Keratinocyte (primary cell): ENCODE measurements at regions not wholly inside any gene's neighbourhood (a gene's known extent, or its start where the extent isn't known, plus 50 kb on each side); places are given as distances from the start of the nearest gene placed in this dataset.
"Not testable (repeated sequence)": the region's sequence is repeated elsewhere in the genome, so short reads cannot be mapped to it uniquely, and the experiment has no call there.

Source experiments
- DNase-seq: peaks from one replicate; pipeline ENCODE4 v3.0.0-alpha.2; 2011; ENCODE audit warnings: low read depth, missing footprints, low spot score
- FAIRE-seq: peaks from 2 replicates; lab custom pipeline; 2011; peaks lifted over from hg19 to GRCh38; lab: Jason Lieb, UNC
- H2AFZ ChIP-seq: 2 replicates; pipeline ENCODE4 v1.6.0; 2012; ENCODE audit warnings: low read length, control low read depth, inconsistent platforms; ENCODE audit not compliant: control insufficient read depth
- H3K27ac ChIP-seq: 2 replicates; pipeline ENCODE4 v1.5.1; 2011; ENCODE audit warnings: low read length; ENCODE audit not compliant: control insufficient read depth, insufficient read depth
- H3K27me3 ChIP-seq: 3 replicates; pipeline ENCODE4 v1.6.0; 2011; ENCODE audit warnings: low read length; ENCODE audit not compliant: control insufficient read depth, insufficient read depth; ENCODE audit errors: extremely low read depth
- H3K36me3 ChIP-seq, 2 experiments: 2 replicates in 1 of 2; 3 replicates in 1 of 2; pipeline ENCODE4 v1.5.1; 2011; ENCODE audit warnings: low read length in 2 of 2, mild to moderate bottlenecking in 1 of 2; ENCODE audit not compliant: control insufficient read depth in 2 of 2, insufficient read depth in 2 of 2; ENCODE audit errors: extremely low read depth in 1 of 2
- H3K4me1 ChIP-seq: 3 replicates; pipeline ENCODE4 v1.5.1; 2011; ENCODE audit warnings: low read length; ENCODE audit not compliant: control insufficient read depth, insufficient read depth; ENCODE audit errors: extremely low read depth
- H3K4me2 ChIP-seq: 3 replicates; pipeline ENCODE4 v1.6.0; 2011; ENCODE audit warnings: low read depth, low read length; ENCODE audit not compliant: control insufficient read depth, insufficient read depth; ENCODE audit errors: extremely low read depth
- H3K4me3 ChIP-seq, 3 experiments: fragments of 200-600 bp in 1 of 3; sonication (generic) in 1 of 3; 2 replicates in 2 of 3; 3 replicates in 1 of 3; pipeline ENCODE4 v1.5.1; 2011 to 2016; ENCODE audit warnings: low read length in 3 of 3, mild to moderate bottlenecking in 3 of 3, control low read depth in 2 of 3, inconsistent platforms in 1 of 3, low read depth in 1 of 3, mixed read lengths in 1 of 3, mixed run types in 1 of 3, moderate library complexity in 1 of 3; ENCODE audit not compliant: control insufficient read depth in 2 of 3, insufficient read depth in 2 of 3; ENCODE audit errors: extremely low read depth in 1 of 3
- H3K79me2 ChIP-seq: 2 replicates; pipeline ENCODE4 v1.6.0; 2012; ENCODE audit warnings: low read length; ENCODE audit not compliant: control insufficient read depth, insufficient read depth
- H3K9ac ChIP-seq: 3 replicates; pipeline ENCODE4 v1.6.0; 2011; ENCODE audit warnings: low read length; ENCODE audit not compliant: control insufficient read depth, insufficient read depth; ENCODE audit errors: extremely low read depth
- H3K9me1 ChIP-seq: 3 replicates; pipeline ENCODE4 v1.6.0; 2011; ENCODE audit warnings: low read length; ENCODE audit not compliant: control insufficient read depth, insufficient read depth; ENCODE audit errors: extremely low read depth
- H3K9me3 ChIP-seq: 2 replicates; pipeline ENCODE4 v1.5.1; 2012; ENCODE audit warnings: low read depth, low read length; ENCODE audit not compliant: control insufficient read depth
- H4K20me1 ChIP-seq: 3 replicates; pipeline ENCODE4 v1.6.0; 2011; ENCODE audit warnings: low read length; ENCODE audit not compliant: control insufficient read depth, insufficient read depth; ENCODE audit errors: extremely low read depth
- EZH2 ChIP-seq: IDR thresholded peaks from one replicate; pipeline ENCODE4 v1.6.1; 2012; ENCODE audit warnings: inconsistent platforms, mild to moderate bottlenecking, low read length, moderate library complexity
- dilution Hi-C: fragments of 300-500 bp; cut with MboI; formaldehyde crosslinking; loops from one replicate; pipeline ENCODE4 v1.7.0; 2020; ENCODE audit warnings: low sequenced_read_pairs; ENCODE audit not compliant: extremely low pct_ligation_motif_present
- TF ChIP-seq, protein P1 (sequence below), 3 experiments: IDR thresholded peaks in 1 of 3; conservative IDR thresholded peaks in 1 of 3; optimal IDR thresholded peaks in 1 of 3; 2 replicates in 2 of 3; 3 replicates in 1 of 3; pipeline versions ENCODE3 to v1.5.1; 2011; ENCODE audit warnings: low read length in 3 of 3, mild to moderate bottlenecking in 3 of 3, moderate library complexity in 2 of 3, control low read depth in 1 of 3, inconsistent platforms in 1 of 3; ENCODE audit not compliant: insufficient read depth in 2 of 3; ENCODE audit errors: extremely low read depth in 1 of 3

DNA sequence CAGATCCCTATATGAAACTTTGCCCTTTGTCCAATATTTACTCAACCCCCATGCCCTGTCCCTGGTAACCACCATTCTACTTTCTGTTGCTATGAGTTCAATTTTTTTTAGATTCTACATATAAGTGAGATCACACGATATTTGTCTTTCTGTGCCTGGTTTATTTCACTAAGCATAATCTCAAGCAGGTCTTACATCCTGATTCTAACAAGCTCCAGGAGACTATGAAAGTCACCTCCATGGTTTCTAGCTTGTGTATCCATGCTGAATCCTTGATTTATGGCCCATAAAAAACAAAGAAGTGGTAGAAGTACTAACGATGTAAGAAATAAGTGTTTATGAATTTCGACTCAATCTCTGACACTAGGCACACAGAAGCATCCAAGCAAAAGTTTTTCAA lies 68.0 kb downstream of the OR5AK2 start:
- Histone ChIP-seq H3K9me1 (no peaks in the 10 kb centered on the region), H3K36me3 (no peaks in the 10 kb centered on the region), H3K9me3 (no peaks in the 10 kb centered on the region), H3K4me2 (no peak overlapping the region), H3K27ac (no peak overlapping the region), H4K20me1 (no peaks in the 10 kb centered on the region), H3K27me3 (no peaks in the 10 kb centered on the region), H3K79me2 (no peaks in the 10 kb centered on the region), H3K9ac (no peak overlapping the region), H3K4me3 (no peak overlapping the region), H3K4me1 (no peaks in the 10 kb centered on the region), H2AFZ (no peak overlapping the region)
- dilution Hi-C loops = no loop called here
- TF ChIP-seq, protein P1, sequence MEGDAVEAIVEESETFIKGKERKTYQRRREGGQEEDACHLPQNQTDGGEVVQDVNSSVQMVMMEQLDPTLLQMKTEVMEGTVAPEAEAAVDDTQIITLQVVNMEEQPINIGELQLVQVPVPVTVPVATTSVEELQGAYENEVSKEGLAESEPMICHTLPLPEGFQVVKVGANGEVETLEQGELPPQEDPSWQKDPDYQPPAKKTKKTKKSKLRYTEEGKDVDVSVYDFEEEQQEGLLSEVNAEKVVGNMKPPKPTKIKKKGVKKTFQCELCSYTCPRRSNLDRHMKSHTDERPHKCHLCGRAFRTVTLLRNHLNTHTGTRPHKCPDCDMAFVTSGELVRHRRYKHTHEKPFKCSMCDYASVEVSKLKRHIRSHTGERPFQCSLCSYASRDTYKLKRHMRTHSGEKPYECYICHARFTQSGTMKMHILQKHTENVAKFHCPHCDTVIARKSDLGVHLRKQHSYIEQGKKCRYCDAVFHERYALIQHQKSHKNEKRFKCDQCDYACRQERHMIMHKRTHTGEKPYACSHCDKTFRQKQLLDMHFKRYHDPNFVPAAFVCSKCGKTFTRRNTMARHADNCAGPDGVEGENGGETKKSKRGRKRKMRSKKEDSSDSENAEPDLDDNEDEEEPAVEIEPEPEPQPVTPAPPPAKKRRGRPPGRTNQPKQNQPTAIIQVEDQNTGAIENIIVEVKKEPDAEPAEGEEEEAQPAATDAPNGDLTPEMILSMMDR (optimal IDR thresholded peaks at IDR 0.05 in 1 of 3, IDR thresholded peaks at IDR 0.05 in 1 of 3, conservative IDR thresholded peaks at IDR 0.05 in 1 of 3; ENCODE audit: extremely low read depth in 1 of 3, insufficient read depth in 2 of 3, low read length in 3 of 3) = no peak
- no peak for TF ChIP-seq EZH2
- FAIRE-seq (no peak), DNase-seq (no peak)

DNA sequence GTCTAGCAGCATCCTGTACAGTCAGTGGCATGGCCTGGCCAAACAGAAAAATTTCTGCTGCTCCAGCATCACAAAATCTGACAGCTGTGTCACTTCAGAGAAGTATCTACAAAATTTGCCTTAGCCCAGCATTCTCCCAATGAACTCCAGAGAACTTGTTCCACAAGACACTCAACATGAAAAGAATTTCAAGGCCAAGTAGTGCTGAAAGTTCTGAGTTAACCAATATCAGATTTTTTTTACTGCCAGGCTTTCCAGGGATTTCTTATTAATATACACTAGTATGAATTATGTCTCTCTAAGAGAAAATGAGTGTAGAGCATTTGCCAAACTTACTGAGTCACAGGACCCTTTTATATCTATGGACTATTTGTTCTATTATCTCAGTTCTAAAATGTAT lies 68.8 kb downstream of the OR5AK2 start:
- H3K27me3 ChIP-seq = no peaks in the 10 kb centered on the region
- no peaks in the 10 kb centered on the region for H3K9me1 ChIP-seq
- no peak overlapping the region for H3K9ac ChIP-seq
- H2AFZ ChIP-seq = no peak overlapping the region
- dilution Hi-C loops = no loop called here
- H4K20me1 ChIP-seq = no peaks in the 10 kb centered on the region
- no peaks in the 10 kb centered on the region for H3K4me1 ChIP-seq
- H3K36me3 ChIP-seq = no peaks in the 10 kb centered on the region
- FAIRE-seq (no peak), DNase-seq (no peak)
- TF ChIP-seq, protein P1 (optimal IDR thresholded peaks at IDR 0.05 in 1 of 3, IDR thresholded peaks at IDR 0.05 in 1 of 3, conservative IDR thresholded peaks at IDR 0.05 in 1 of 3; ENCODE audit: extremely low read depth in 1 of 3, insufficient read depth in 2 of 3, low read length in 3 of 3) = no peak
- no peak for TF ChIP-seq EZH2
- no peaks in the 10 kb centered on the region for H3K9me3 ChIP-seq
- no peak overlapping the region for H3K4me3 ChIP-seq
- H3K27ac ChIP-seq = no peak overlapping the region
- H3K79me2 ChIP-seq = no peaks in the 10 kb centered on the region
- H3K4me2 ChIP-seq = no peak overlapping the region

DNA sequence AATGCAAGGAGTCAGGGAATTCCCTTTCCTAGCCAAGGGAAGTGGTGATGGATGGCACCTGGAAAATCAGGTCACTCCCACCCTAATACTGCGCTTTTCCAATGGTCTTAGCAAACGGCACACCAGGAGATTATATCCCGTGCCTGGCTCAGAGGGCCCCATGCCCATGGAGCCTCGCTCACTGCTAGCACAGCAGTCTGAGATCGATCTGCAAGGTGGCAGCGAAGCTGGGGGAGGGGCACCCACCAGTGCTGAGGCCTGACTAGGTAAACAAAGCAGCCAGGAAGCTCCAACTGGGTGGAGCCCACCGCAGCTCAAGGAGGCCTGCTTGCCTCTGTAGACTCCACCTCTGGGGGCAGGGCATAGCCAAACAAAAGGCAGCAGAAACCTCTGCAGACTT lies 74.2 kb downstream of the OR5AK2 start:
- dilution Hi-C loops, DNase-seq, H4K20me1 ChIP-seq, H3K36me3 ChIP-seq, H3K4me3 ChIP-seq, H3K4me2 ChIP-seq, FAIRE-seq, H3K9me1 ChIP-seq, H3K9ac ChIP-seq, H3K4me1 ChIP-seq, H3K27ac ChIP-seq, H3K27me3 ChIP-seq, H3K79me2 ChIP-seq, H2AFZ ChIP-seq, H3K9me3 ChIP-seq: not testable (repeated sequence)
